ENCODE measurements at regions not wholly inside any gene's neighbourhood (a gene's known extent, or its start where the extent isn't known, plus 50 kb on each side); places are given as distances from the start of the nearest gene placed in this dataset.

DNA sequence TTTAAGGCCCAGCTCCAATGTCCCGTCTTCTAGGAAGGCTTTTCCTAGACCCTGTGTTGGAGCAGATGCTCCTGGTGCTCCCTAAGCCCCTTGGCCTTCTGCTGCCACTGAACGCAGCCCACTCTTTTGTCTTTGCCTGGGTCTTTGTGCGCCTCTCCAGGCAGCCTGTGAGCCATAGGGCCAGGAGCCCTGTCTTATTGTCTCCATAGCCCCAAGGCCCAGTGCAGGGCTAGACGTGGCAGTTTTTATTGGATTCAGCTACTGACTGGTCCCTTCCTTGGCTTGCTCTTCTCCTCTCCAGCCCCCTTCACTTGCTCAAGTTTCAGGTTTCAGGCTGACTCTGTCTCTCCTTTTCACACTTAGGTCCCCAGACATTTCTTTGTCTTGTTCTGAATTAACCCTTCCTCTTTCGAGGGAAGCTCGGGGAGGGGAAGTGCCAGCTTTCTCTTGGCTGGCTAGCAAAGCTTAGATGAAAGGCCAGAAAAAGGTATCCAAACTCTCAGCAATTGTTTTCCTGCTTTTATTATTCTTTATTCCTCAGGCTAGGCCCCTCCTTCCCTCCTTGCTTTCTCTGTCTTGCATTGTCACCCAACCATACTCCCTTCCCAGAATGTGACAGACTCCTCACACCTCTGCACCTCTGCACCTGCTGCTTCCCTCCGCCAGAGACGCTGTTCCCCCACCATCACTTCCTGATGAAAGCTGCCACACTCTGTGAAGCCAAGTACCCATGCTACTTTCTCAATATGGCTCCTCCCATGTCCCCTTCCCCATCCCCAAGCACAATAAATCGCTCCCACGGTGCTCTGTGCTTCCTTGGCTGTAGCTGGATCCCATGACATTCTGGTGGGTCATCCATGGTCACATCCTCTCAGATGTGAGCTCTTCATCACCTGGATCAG, 101.6 kb upstream of the CPEB4 start:
- Mint-ChIP-seq H3K36me3 (no peaks in the 10 kb centered on the region), H3K27me3 (ENCODE audit: low read depth) (peaks cover 5% of the 10 kb centered on the region), H3K27ac (peak overlapping the region; percentile 8; the same call in 1 of the 2 replicates), H3K4me3 (no peak overlapping the region), H3K4me1 (peaks cover 17% of the 10 kb centered on the region), H3K9me3 (no peaks in the 10 kb centered on the region)
- ChIA-PET CTCF (interaction anchor here (0.8 to 2.3 kb wide), 14 partner anchors 9 to 195 kb away, joined by 3 to 12 read pairs (median 4); no protein-coding TSS in a partner anchor), POLR2A (no interaction called here)
- TF ChIP-seq, protein P1, sequence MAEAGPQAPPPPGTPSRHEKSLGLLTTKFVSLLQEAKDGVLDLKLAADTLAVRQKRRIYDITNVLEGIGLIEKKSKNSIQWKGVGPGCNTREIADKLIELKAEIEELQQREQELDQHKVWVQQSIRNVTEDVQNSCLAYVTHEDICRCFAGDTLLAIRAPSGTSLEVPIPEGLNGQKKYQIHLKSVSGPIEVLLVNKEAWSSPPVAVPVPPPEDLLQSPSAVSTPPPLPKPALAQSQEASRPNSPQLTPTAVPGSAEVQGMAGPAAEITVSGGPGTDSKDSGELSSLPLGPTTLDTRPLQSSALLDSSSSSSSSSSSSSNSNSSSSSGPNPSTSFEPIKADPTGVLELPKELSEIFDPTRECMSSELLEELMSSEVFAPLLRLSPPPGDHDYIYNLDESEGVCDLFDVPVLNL (CRISPR knock-in tag; IDR thresholded peaks at IDR 0.05; ENCODE audit: borderline replicate concordance, low read depth), result no peak
- TF ChIP-seq, protein P2, sequence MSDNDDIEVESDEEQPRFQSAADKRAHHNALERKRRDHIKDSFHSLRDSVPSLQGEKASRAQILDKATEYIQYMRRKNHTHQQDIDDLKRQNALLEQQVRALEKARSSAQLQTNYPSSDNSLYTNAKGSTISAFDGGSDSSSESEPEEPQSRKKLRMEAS (CRISPR knock-in tag; IDR thresholded peaks at IDR 0.05), result 0 out of 2 replicates have a peak, but pooled peaks have one; percentile 17
- DNase-seq (ENCODE audit: low spot score) (no peak), ATAC-seq (peak; percentile 74)

DNA sequence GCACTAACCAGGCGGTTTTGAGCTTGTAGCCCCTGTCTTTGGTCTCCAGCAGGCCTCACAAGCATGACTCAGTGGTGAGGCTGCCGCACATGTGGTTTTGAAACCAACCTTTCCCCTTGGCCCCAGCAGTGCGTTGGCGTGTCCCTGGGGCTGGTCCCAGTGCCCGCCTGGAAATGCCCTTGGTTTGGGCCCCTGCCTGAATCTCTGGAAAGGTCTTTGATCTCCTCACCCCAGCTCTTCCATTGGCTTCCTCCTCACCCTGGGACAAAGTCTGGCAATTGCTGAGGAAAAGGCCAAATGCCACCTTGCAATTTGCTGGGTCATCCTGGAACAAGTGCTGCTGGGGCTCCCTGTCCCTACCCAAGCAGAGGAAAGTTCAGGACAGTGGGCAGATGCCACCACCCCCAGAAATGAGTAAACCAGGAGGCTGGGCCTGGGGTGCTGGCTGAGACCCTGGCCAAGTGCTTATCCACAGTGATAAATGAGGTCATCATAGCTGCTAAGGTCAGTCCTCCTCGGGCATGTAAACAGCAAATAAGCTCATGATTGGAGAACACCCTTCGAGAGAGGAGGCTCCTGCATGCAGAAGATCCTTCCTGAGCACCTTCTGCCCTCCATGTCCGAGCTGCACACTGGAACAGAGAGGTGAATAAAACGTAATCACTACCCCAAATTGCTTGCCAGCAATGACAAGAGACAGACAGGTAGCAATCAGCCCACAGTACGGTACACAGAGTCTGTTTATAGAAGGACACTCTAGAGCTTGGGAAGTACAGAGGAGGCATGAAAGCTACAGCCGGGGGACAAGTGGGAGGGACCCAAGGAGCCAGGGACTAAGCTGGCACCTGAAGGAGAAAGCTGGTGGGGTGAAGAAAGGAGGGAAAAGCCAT, 98.9 kb upstream of the CPEB4 start:
- Mint-ChIP-seq H3K27me3 (ENCODE audit: low read depth) (peaks cover 5% of the 10 kb centered on the region), H3K36me3 (no peaks in the 10 kb centered on the region), H3K4me3 (no peak overlapping the region), H3K4me1 (peaks cover 12% of the 10 kb centered on the region), H3K9me3 (no peaks in the 10 kb centered on the region), H3K27ac (peak overlapping the region; percentile 35; the same call in 1 of the 2 replicates)
- ATAC-seq (no peak), DNase-seq (ENCODE audit: low spot score) (no peak)
- ChIA-PET CTCF (no interaction called here), POLR2A (interaction anchor here (1.3 kb wide), 1 partner anchor 13 kb away, joined by 3 read pairs; no protein-coding TSS in a partner anchor)
- TF ChIP-seq, protein P3, sequence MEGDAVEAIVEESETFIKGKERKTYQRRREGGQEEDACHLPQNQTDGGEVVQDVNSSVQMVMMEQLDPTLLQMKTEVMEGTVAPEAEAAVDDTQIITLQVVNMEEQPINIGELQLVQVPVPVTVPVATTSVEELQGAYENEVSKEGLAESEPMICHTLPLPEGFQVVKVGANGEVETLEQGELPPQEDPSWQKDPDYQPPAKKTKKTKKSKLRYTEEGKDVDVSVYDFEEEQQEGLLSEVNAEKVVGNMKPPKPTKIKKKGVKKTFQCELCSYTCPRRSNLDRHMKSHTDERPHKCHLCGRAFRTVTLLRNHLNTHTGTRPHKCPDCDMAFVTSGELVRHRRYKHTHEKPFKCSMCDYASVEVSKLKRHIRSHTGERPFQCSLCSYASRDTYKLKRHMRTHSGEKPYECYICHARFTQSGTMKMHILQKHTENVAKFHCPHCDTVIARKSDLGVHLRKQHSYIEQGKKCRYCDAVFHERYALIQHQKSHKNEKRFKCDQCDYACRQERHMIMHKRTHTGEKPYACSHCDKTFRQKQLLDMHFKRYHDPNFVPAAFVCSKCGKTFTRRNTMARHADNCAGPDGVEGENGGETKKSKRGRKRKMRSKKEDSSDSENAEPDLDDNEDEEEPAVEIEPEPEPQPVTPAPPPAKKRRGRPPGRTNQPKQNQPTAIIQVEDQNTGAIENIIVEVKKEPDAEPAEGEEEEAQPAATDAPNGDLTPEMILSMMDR (IDR thresholded peaks at IDR 0.05), result no peak
- no peak for TF ChIP-seq SMAD3 (CRISPR knock-in tag; IDR thresholded peaks at IDR 0.05; ENCODE audit: borderline replicate concordance)
- TF ChIP-seq, protein P4, sequence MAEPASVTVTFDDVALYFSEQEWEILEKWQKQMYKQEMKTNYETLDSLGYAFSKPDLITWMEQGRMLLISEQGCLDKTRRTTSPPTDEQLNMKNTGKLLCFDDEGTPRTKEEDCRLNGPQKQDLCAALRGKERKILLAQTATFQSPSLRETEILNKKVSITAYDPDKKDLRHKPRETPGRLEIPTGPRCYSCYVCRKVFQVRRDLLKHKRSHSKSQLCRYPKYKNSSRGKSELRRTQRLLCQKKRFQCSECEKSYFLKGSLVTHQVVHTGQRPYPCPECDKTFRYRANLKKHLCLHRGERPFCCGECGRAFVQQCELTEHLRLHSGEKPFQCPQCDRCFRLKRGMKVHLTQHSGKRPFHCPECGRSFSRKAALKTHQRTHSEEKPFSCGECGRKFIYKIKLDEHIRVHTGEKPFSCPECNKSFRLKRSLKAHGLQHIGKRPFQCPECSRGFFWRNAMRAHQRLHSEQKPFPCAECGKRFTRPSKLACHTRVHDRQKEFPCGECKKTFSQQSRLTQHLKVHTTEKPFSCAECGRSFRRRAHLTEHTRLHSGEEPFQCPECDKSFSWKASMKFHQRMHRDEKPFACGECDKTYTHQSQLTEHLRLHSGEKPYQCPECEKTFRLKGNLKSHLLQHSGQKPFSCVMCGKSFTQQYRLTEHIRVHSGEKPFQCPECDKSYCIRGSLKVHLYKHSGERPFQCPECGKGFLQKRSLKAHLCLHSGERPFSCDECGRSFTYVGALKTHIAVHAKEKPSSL (CRISPR knock-in tag; conservative IDR thresholded peaks at IDR 0.05), result no peak

DNA sequence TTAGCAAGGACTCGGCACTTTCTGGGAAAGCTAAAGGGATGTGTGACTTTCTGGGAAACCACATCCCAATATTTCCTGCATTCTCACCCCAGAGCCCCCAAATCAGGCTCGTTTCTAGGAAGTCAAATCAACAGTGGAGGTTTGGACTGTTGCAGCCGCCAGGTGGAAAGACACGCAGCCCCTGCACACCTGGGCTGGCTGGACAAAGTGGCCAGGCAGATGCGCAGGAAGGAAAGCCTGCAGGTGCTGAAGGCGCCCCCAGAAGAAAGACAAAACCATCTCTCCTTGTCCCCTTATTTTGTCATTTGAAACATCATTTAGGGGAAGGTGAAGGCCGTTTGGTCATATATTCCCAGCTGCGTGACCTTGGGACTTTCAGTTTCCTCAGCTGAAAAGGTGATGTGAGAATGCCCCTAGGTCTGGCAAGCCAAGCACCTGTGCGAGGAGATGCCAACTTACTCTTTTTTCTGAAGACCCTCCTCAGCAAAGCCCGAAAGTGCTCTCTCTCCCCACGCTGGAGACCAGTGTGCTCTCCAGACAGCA, 97.9 kb upstream of the CPEB4 start:
- CTCF ChIA-PET, result interaction anchor here (0.8 kb wide), 1 partner anchor 9 kb away, joined by 3 read pairs; no protein-coding TSS in a partner anchor
- H3K27ac Mint-ChIP-seq, result no peak overlapping the region
- no peaks in the 10 kb centered on the region for H3K36me3 Mint-ChIP-seq
- no peak overlapping the region for H3K4me3 Mint-ChIP-seq
- POLR2A ChIA-PET, result interaction anchor here (1.3 kb wide), 1 partner anchor 12 kb away, joined by 3 read pairs; no protein-coding TSS in a partner anchor
- peaks cover 5% of the 10 kb centered on the region for H3K27me3 Mint-ChIP-seq (ENCODE audit: low read depth)
- DNase-seq (ENCODE audit: low spot score), result no peak
- peaks cover 22% of the 10 kb centered on the region for H3K4me1 Mint-ChIP-seq
- no peaks in the 10 kb centered on the region for H3K9me3 Mint-ChIP-seq
- ATAC-seq, result no peak
- TF ChIP-seq, protein P5, sequence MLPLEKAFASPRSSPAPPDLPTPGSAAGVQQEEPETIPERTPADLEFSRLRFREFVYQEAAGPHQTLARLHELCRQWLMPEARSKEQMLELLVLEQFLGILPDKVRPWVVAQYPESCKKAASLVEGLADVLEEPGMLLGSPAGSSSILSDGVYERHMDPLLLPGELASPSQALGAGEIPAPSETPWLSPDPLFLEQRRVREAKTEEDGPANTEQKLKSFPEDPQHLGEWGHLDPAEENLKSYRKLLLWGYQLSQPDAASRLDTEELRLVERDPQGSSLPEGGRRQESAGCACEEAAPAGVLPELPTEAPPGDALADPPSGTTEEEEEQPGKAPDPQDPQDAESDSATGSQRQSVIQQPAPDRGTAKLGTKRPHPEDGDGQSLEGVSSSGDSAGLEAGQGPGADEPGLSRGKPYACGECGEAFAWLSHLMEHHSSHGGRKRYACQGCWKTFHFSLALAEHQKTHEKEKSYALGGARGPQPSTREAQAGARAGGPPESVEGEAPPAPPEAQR (CRISPR knock-in tag; IDR thresholded peaks at IDR 0.05), result no peak
- TF ChIP-seq, protein P6, sequence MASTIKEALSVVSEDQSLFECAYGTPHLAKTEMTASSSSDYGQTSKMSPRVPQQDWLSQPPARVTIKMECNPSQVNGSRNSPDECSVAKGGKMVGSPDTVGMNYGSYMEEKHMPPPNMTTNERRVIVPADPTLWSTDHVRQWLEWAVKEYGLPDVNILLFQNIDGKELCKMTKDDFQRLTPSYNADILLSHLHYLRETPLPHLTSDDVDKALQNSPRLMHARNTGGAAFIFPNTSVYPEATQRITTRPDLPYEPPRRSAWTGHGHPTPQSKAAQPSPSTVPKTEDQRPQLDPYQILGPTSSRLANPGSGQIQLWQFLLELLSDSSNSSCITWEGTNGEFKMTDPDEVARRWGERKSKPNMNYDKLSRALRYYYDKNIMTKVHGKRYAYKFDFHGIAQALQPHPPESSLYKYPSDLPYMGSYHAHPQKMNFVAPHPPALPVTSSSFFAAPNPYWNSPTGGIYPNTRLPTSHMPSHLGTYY (CRISPR knock-in tag; IDR thresholded peaks at IDR 0.05), result no peak
- TF ChIP-seq ZNF219 (CRISPR knock-in tag; IDR thresholded peaks at IDR 0.05; ENCODE audit: borderline replicate concordance), result no peak
- TF ChIP-seq, protein P7, sequence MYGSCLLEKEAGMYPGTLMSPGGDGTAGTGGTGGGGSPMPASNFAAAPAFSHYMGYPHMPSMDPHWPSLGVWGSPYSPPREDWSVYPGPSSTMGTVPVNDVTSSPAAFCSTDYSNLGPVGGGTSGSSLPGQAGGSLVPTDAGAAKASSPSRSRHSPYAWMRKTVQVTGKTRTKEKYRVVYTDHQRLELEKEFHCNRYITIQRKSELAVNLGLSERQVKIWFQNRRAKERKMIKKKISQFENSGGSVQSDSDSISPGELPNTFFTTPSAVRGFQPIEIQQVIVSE (CRISPR knock-in tag; IDR thresholded peaks at IDR 0.05; ENCODE audit: borderline replicate concordance), result no peak
- TF ChIP-seq, protein P8, sequence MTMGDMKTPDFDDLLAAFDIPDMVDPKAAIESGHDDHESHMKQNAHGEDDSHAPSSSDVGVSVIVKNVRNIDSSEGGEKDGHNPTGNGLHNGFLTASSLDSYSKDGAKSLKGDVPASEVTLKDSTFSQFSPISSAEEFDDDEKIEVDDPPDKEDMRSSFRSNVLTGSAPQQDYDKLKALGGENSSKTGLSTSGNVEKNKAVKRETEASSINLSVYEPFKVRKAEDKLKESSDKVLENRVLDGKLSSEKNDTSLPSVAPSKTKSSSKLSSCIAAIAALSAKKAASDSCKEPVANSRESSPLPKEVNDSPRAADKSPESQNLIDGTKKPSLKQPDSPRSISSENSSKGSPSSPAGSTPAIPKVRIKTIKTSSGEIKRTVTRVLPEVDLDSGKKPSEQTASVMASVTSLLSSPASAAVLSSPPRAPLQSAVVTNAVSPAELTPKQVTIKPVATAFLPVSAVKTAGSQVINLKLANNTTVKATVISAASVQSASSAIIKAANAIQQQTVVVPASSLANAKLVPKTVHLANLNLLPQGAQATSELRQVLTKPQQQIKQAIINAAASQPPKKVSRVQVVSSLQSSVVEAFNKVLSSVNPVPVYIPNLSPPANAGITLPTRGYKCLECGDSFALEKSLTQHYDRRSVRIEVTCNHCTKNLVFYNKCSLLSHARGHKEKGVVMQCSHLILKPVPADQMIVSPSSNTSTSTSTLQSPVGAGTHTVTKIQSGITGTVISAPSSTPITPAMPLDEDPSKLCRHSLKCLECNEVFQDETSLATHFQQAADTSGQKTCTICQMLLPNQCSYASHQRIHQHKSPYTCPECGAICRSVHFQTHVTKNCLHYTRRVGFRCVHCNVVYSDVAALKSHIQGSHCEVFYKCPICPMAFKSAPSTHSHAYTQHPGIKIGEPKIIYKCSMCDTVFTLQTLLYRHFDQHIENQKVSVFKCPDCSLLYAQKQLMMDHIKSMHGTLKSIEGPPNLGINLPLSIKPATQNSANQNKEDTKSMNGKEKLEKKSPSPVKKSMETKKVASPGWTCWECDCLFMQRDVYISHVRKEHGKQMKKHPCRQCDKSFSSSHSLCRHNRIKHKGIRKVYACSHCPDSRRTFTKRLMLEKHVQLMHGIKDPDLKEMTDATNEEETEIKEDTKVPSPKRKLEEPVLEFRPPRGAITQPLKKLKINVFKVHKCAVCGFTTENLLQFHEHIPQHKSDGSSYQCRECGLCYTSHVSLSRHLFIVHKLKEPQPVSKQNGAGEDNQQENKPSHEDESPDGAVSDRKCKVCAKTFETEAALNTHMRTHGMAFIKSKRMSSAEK (CRISPR knock-in tag; IDR thresholded peaks at IDR 0.05; ENCODE audit: borderline replicate concordance), result no peak
- TF ChIP-seq TEAD1 (CRISPR knock-in tag; IDR thresholded peaks at IDR 0.05), result no peak

Measured in WTC11 (cell line).